Activated T-cell treated with anti-CD3 and anti-CD28 coated beads for 1 hour (primary cell): ENCODE measurements at regions not wholly inside any gene's neighbourhood (a gene's known extent, or its start where the extent isn't known, plus 50 kb on each side); places are given as distances from the start of the nearest gene placed in this dataset.
A peak's percentile ranks its signal among the peaks of the same experiment; 100 is the strongest.

Source experiments
- DNase-seq: peaks from one replicate; pipeline ENCODE4 v3.0.0-alpha.2; 2020; ENCODE audit warnings: low read depth

- DNase-seq: peak; percentile 42
These were observed 267.4 kb upstream of the HMGA2 start for GRCh38 chr12:65556676-65557437.

- no peak for DNase-seq
These were observed 266.7 kb upstream of the HMGA2 start for GRCh38 chr12:65557438-65558181.

GRCh38 chr12:65560286-65560685 is 264.0 kb upstream of the HMGA2 start:
- no peak for DNase-seq

DNA sequence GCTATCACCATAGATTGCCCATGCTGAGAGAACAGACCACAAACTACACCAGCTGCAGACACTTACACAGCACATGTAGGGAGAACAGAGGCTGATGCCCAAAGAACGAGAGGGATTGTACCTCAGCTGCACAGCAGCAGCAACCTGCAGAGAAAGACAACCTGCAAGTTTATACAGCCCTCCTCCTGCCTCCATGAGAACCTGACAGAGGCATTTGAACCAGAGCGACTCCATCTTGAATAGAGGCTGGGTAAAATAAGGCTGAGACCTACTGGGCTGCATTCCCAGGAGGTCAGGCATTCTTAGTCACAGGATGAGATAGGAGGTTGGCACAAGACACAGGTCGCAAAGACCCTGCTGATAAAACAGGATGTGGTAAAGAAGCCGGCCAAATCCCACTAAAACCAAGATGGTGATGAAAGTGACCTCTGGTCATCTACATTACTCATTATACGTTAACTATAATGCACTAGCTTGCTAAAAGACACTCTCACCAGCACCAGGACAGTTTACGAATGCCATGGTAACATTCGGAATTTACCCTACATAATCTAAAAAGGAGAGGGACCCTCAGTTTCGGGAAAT is 262.4 kb upstream of the HMGA2 start:
- no peak for DNase-seq

- no peak for DNase-seq
These were observed 258.4 kb upstream of the HMGA2 start for GRCh38 chr12:65565601-65566560.

DNA sequence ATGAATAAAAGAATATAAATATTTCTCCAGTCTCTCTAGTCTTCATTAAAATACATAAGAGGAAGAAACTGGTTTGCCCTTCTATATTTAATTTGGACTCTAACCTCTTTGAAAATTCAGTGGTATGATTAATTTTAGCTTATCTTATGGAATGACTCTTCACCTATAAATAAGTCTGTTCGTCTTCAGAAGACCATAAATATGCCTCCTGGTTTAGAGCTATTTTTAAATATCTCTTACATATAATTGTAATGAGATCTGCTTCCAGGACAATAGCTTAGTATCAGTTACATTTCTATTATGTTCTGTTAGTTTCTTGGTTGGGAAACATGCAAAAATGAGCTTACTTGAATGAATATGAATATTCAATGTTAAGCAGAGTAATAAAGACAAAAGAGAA is 257.5 kb upstream of the HMGA2 start:
- no peak for DNase-seq

GRCh38 chr12:65567820-65568219 is 256.5 kb upstream of the HMGA2 start:
- DNase-seq: no peak

- no peak for DNase-seq
These were observed 255.8 kb upstream of the HMGA2 start for GRCh38 chr12:65568517-65568916.

- DNase-seq: no peak
These were observed 253.7 kb upstream of the HMGA2 start for GRCh38 chr12:65570451-65571130.

GRCh38 chr12:65574867-65575266 is 249.4 kb upstream of the HMGA2 start:
- no peak for DNase-seq

DNA sequence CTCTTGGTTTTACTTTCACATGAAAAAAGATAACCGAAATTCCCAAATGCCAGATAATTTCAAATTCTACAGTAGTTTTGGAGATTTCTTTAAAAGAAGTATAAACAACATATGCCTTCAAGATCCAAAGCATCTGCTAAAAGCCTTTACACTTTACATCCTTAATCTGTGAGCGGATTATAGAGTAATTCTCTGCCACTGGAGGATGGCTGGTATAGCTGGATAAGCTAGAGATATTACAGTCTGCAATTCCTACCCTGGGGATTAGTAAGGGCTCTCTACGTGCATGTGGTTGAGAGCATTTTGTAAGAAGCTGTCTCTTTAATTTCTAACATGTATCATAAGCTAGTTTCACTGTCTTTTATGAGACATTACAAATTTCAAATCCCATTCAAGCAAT is 240.3 kb upstream of the HMGA2 start:
- DNase-seq: no peak

DNA sequence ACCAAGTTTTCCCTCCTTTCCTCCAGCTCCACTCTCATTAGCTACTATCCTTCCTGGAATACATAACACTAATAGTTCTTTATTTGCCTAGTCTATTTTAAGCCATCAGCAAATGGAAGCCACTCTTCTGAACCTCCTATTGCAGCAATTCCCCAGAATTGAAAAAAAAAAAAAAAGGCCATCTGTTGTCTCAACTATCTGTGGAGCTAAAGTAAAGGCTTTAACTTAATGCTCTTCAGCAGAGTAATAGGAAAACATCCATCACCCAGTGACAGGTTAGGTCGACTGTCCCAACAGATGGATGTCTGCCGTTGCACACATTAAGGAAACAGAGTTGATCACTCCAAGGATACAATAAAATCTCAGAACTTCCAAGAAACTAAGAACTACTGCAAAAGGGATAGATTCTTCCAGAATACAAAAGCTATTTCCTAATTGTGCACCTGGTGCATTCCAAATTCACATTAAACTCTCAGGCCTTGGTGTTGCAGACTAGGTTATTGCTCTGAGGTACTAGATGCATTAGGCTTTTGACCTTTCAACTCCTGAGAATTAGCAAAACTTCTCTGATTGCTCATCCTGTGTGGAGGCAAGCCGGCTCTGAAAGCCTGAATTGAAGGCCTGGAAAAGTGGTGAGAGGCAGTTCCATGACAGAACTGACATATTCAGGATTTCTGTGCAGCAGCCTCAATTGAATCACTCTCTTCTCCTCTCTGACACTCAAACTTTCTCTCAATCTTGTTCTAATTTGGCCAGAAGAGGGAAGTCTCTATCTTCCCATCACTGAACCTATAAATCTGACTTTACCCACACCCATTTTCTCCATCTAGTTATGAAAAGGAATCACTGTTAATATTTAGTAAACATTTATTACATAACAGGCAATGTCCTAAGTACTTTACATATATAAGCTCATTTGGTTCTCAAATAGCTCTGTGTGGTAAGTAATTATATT is 238.4 kb upstream of the HMGA2 start:
- DNase-seq: no peak

- DNase-seq: no peak
These were observed 237.5 kb upstream of the HMGA2 start for GRCh38 chr12:65586796-65587195.

DNA sequence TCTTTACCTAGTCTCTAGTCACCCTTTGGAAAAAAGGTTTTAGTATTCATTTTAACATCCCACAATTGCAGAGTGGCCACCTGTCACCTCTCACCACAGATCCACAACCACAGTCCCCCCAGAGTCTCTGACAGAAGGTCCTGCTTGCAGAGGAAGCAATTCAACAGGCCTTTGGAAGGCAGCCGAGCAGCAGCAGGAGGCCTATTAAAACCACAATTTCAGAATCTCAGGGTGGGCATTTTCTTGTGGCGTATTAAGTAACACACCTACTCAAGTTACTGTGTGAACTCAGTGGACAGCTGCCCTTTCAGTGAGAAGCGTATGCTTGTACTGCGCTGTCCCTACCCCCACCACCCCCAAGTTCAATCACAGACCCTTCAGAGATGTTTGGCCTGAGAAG is 234.0 kb upstream of the HMGA2 start:
- DNase-seq: no peak

GRCh38 chr12:65592416-65592815 is 231.9 kb upstream of the HMGA2 start:
- DNase-seq: no peak

DNA sequence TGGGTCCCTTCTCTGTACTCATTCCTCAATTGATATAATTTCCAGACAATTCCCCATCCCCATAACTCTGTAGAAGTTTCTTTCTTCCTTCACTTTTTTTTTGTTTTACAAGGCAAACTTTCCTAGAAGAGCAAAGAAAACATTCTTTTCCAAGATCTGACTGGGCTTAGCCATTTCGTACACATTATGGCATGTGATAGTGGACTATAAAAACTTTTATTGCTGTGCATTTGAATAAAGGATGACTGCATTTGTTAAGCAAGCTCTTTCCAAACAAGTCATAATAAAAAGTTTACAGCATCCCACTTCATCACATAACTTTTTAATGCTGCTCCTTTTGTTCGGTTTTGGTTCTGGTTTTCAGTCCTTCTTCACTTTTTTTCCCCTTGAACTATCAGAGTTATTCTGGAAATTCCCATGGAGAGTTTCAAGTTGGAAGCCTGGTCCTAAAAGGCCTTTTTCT is 231.0 kb upstream of the HMGA2 start:
- DNase-seq: no peak

GRCh38 chr12:65594409-65594808 is 229.9 kb upstream of the HMGA2 start:
- DNase-seq: no peak

DNA sequence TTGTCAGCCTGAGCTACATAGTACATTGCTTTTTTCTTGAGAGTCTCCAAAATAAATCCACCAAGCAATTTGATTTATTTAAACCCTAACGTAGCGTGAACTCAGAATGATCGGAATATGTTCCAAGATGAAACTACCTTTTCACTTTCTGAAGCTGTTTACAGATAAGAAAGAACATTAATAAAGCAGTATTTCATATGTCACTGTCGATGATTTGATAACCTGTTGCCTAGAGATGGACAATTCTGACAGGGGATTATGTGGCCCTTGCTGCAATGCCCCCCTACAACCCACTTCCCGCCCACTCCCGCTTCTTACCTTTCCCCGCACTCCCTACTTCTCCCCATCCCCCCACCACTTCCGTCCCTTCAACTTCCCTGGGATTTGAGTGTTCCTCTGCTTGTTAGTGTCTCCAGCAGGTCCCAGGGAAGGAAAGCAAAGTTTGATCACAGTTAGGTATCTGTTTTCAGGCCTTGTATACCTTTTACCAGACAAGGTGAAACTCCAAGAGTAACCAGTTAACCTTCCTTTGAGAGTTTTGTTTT is 229.2 kb upstream of the HMGA2 start:
- DNase-seq: no peak

DNA sequence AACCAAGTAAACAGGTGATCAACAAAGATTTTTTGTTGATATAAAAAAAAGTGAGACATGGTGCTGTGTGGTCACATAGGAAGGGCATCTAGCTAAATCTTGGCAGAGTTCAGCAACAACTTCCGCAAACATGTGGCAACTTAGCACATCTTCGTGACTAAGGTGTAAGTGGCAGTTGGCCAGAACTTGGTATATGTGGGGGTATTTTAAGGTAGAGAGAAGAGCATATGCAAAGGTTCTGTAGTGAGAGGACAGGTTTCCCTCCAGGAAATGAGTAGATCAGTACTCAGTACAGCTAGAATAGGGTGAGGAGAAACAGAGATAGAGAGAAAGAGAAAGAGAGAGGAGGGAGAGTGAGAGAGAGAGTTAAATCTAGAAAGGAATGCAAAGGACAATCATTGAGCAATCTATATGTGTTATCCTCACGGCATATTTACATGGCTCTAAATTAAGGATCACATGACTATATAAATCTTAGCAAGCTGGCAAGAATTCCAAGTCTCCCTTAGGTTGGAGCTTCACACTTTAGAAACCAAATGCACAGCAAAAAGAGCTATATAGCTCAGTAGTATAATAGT is 227.7 kb upstream of the HMGA2 start:
- no peak for DNase-seq

GRCh38 chr12:65597527-65597926 is 226.8 kb upstream of the HMGA2 start:
- DNase-seq: no peak
